ENCODE measurements at regions not wholly inside any gene's neighbourhood (a gene's known extent, or its start where the extent isn't known, plus 50 kb on each side); places are given as distances from the start of the nearest gene placed in this dataset.

- no peak for DNase-seq (ENCODE audit: low spot score)
These were observed 184.9 kb upstream of the LNX1 start for GRCh38 chr4:53776141-53776540.

GRCh38 chr4:53775381-53775780 is 184.1 kb upstream of the LNX1 start:
- no peak for DNase-seq (ENCODE audit: low spot score)

- DNase-seq (ENCODE audit: low spot score) = no peak
These were observed 180.0 kb upstream of the LNX1 start for GRCh38 chr4:53771326-53771725.

- peak; percentile 6 for DNase-seq (ENCODE audit: low spot score)
These were observed 176.2 kb upstream of the LNX1 start for GRCh38 chr4:53767482-53767881.

GRCh38 chr4:53764761-53765490 is 173.6 kb upstream of the LNX1 start:
- peak; percentile 1 for DNase-seq (ENCODE audit: low spot score)

GRCh38 chr4:53763813-53764597 is 172.7 kb upstream of the LNX1 start:
- peak; percentile 77 for DNase-seq (ENCODE audit: low spot score)

- DNase-seq (ENCODE audit: low spot score) = no peak
These were observed 164.4 kb upstream of the LNX1 start for GRCh38 chr4:53755656-53756055.

GRCh38 chr4:53752124-53752523 is 160.8 kb upstream of the LNX1 start:
- no peak for DNase-seq (ENCODE audit: low spot score)

- no peak for DNase-seq (ENCODE audit: low spot score)
These were observed 157.1 kb upstream of the LNX1 start for GRCh38 chr4:53748328-53748772.

- DNase-seq (ENCODE audit: low spot score) = no peak
These were observed 156.1 kb upstream of the LNX1 start for GRCh38 chr4:53747401-53747800.

GRCh38 chr4:53744446-53745160 is 153.3 kb upstream of the LNX1 start:
- no peak for DNase-seq (ENCODE audit: low spot score)

- DNase-seq (ENCODE audit: low spot score) = peak; percentile 35
These were observed 143.5 kb upstream of the LNX1 start for GRCh38 chr4:53734584-53735353.

GRCh38 chr4:53734182-53734581 is 142.9 kb upstream of the LNX1 start:
- DNase-seq (ENCODE audit: low spot score) = no peak

- no peak for DNase-seq (ENCODE audit: low spot score)
These were observed 141.4 kb upstream of the LNX1 start for GRCh38 chr4:53732661-53733060.

- no peak for DNase-seq (ENCODE audit: low spot score)
These were observed 138.9 kb upstream of the LNX1 start for GRCh38 chr4:53730031-53730805.

- DNase-seq (ENCODE audit: low spot score) = no peak
These were observed 130.8 kb upstream of the LNX1 start for GRCh38 chr4:53722110-53722509.

- no peak for DNase-seq (ENCODE audit: low spot score)
These were observed 130.0 kb upstream of the LNX1 start for GRCh38 chr4:53721263-53721662.

- DNase-seq (ENCODE audit: low spot score) = no peak
These were observed 129.5 kb upstream of the LNX1 start for GRCh38 chr4:53720776-53721175.

- DNase-seq (ENCODE audit: low spot score) = no peak
These were observed 125.8 kb upstream of the LNX1 start for GRCh38 chr4:53717064-53717549.

- no peak for DNase-seq (ENCODE audit: low spot score)
These were observed 125.3 kb upstream of the LNX1 start for GRCh38 chr4:53716471-53717063.
